Liver (tissue), 8 donors: ENCODE measurements at regions not wholly inside any gene's neighbourhood (a gene's known extent, or its start where the extent isn't known, plus 50 kb on each side); places are given as distances from the start of the nearest gene placed in this dataset.

Source experiments
- DNase-seq: peaks from one replicate; pipeline ENCODE4 v3.0.0-alpha.2; 2017; ENCODE audit warnings: low spot score
- H3K27ac ChIP-seq, 2 donors: one replicate each; pipeline ENCODE4 v1.7.0; 2013; ENCODE audit warnings: inconsistent platforms in 2 of 2, low read length in 2 of 2, control low read depth in 1 of 2, low read depth in 1 of 2, mild to moderate bottlenecking in 1 of 2
- H3K27me3 ChIP-seq, 4 donors: one replicate each; pipeline versions ENCODE4 v1.6.1 to v1.7.0; 2013; ENCODE audit warnings: low read length in 3 of 4, inconsistent platforms in 1 of 4, mild to moderate bottlenecking in 1 of 4, moderate library complexity in 1 of 4; ENCODE audit not compliant: control insufficient read depth in 4 of 4, insufficient read depth in 4 of 4
- H3K36me3 ChIP-seq, 4 donors: one replicate each; pipeline versions ENCODE4 v1.6.1 to v1.7.0; 2013; ENCODE audit warnings: low read length in 3 of 4, mild to moderate bottlenecking in 3 of 4, low read depth in 1 of 4, moderate library complexity in 1 of 4; ENCODE audit not compliant: control insufficient read depth in 4 of 4, insufficient read depth in 3 of 4
- H3K4me1 ChIP-seq, 4 donors: one replicate each; pipeline versions ENCODE4 v1.6.1 to v1.7.0; 2013; ENCODE audit warnings: low read length in 3 of 4, mild to moderate bottlenecking in 3 of 4, moderate library complexity in 1 of 4; ENCODE audit not compliant: control insufficient read depth in 4 of 4, insufficient read depth in 4 of 4
- H3K4me3 ChIP-seq, 3 donors: one replicate each; pipeline versions ENCODE4 v1.6.1 to v1.7.0; 2013; ENCODE audit warnings: low read length in 3 of 3, control low read depth in 1 of 3, low read depth in 1 of 3, mild to moderate bottlenecking in 1 of 3
- H3K9ac ChIP-seq, 2 donors: one replicate each; pipeline ENCODE4 v1.7.0; 2013; ENCODE audit warnings: low read length in 2 of 2, mild to moderate bottlenecking in 2 of 2, moderate library complexity in 2 of 2, control low read depth in 1 of 2, low read depth in 1 of 2
- H3K9me3 ChIP-seq, 4 donors: one replicate each; pipeline versions ENCODE4 v1.6.1 to v1.7.0; 2013; ENCODE audit warnings: low read length in 3 of 4; ENCODE audit not compliant: control insufficient read depth in 4 of 4
- CTCF ChIP-seq: fragments of 150-350 bp; IDR thresholded peaks from 2 replicates; pipeline ENCODE4 v1.5.1; 2017; ENCODE audit warnings: improper control_type of control experiment, low read depth, low read length; ENCODE audit not compliant: missing input control
- EGR1 ChIP-seq, 2 donors: IDR thresholded peaks; 2 replicates each; pipeline ENCODE4 v1.6.1; 2016 to 2018; ENCODE audit warnings: antibody characterized with exemption in 2 of 2, low read depth in 2 of 2
- FOXA1 ChIP-seq: IDR thresholded peaks from 2 replicates; pipeline ENCODE4 v1.6.1; 2016; ENCODE audit warnings: antibody characterized with exemption
- FOXA2 ChIP-seq: IDR thresholded peaks from 2 replicates; pipeline ENCODE4 v1.6.1; 2016; ENCODE audit warnings: antibody characterized with exemption
- GABPA ChIP-seq, 2 donors: IDR thresholded peaks in 1 of 2; conservative IDR thresholded peaks in 1 of 2; 2 replicates each; pipeline ENCODE4 v1.6.1; 2016; ENCODE audit warnings: antibody characterized with exemption in 2 of 2, mild to moderate bottlenecking in 1 of 2, moderate library complexity in 1 of 2
- HNF4A ChIP-seq, 2 donors: conservative IDR thresholded peaks; 2 replicates each; pipeline ENCODE4 v1.6.1; 2016; ENCODE audit warnings: antibody characterized with exemption in 2 of 2, mild to moderate bottlenecking in 2 of 2
- HNF4G ChIP-seq: IDR thresholded peaks from 2 replicates; pipeline ENCODE4 v1.6.1; 2016; ENCODE audit warnings: antibody characterized with exemption
- JUND ChIP-seq, 2 donors: IDR thresholded peaks; 2 replicates each; pipeline ENCODE4 v1.6.1; 2016; ENCODE audit warnings: antibody characterized with exemption in 2 of 2
- MAX ChIP-seq: IDR thresholded peaks from 2 replicates; pipeline ENCODE4 v1.6.1; 2016; ENCODE audit warnings: antibody characterized with exemption
- NR2F2 ChIP-seq: IDR thresholded peaks from 2 replicates; pipeline ENCODE4 v1.6.1; 2016; ENCODE audit warnings: antibody characterized with exemption
- RAD21 ChIP-seq, 2 donors: IDR thresholded peaks; 2 replicates each; pipeline ENCODE4 v1.6.1; 2016; ENCODE audit warnings: antibody characterized with exemption in 2 of 2, mild to moderate bottlenecking in 2 of 2
- REST ChIP-seq: IDR thresholded peaks from 2 replicates; pipeline ENCODE4 v1.6.1; 2016; ENCODE audit warnings: antibody characterized with exemption, mild to moderate bottlenecking
- RXRA ChIP-seq, 2 donors: IDR thresholded peaks; 2 replicates each; pipeline ENCODE4 v1.6.1; 2017 to 2018; ENCODE audit warnings: antibody characterized with exemption in 2 of 2, mild to moderate bottlenecking in 1 of 2
- SP1 ChIP-seq: IDR thresholded peaks from 2 replicates; pipeline ENCODE4 v1.6.1; 2018; ENCODE audit warnings: antibody characterized with exemption, mild to moderate bottlenecking
- ZBTB33 ChIP-seq: IDR thresholded peaks from 2 replicates; pipeline ENCODE4 v1.6.1; 2016; ENCODE audit warnings: antibody characterized with exemption
- WGBS: extraction: QIAGEN DNeasy Blood & Tissue Kit; methylation state at CpG from one replicate; pipeline ENCODE4 v1.1.7; 2013; 5-methylcytosine and 5-hydroxymethylcytosine counted together
- donor health status: healthy.
- donor health status: healthy.
- donor health status: healthy.
- donor health status: healthy.
- donor health status: healthy.

GRCh38 chr2:217077831-217078407 lies 218.1 kb upstream of the TNP1 start:
- Histone ChIP-seq H3K4me1 (peaks cover 0 to 3% (median 0%) of the 10 kb centered on the region in 4 donors), H3K4me3 (no peak overlapping the region), H3K27me3 (no peaks in the 10 kb centered on the region), H3K27ac (no peak overlapping the region), H3K36me3 (no peaks in the 10 kb centered on the region), H3K9me3 (no peaks in the 10 kb centered on the region), H3K9ac (no peak overlapping the region)
- TF ChIP-seq FOXA2 (no peak), GABPA (IDR thresholded peaks at IDR 0.05 in 1 of 2, conservative IDR thresholded peaks at IDR 0.05 in 1 of 2) (no peak), RAD21 (IDR thresholded peaks at IDR 0.05) (no peak), REST (no peak), HNF4G (no peak), SP1 (no peak)
- DNase-seq = no peak
- 94% methylated on average over 1 of the region's 1 CpG for WGBS

- Histone ChIP-seq H3K4me3 (no peak overlapping the region), H3K36me3 (no peaks in the 10 kb centered on the region), H3K27ac (no peak overlapping the region), H3K9ac (no peak overlapping the region), H3K27me3 (no peaks in the 10 kb centered on the region), H3K9me3 (no peaks in the 10 kb centered on the region), H3K4me1 (peaks cover 0 to 3% (median 0%) of the 10 kb centered on the region in 4 donors)
- no peak for DNase-seq
- no peak for TF ChIP-seq ZBTB33
- no peak for TF ChIP-seq RXRA (IDR thresholded peaks at IDR 0.05)
- no peak for TF ChIP-seq FOXA1
- no peak for TF ChIP-seq MAX
- no peak for TF ChIP-seq HNF4A (conservative IDR thresholded peaks at IDR 0.05)
- TF ChIP-seq RAD21 (IDR thresholded peaks at IDR 0.05) = no peak
- TF ChIP-seq NR2F2 = no peak
- no peak for TF ChIP-seq CTCF
- TF ChIP-seq EGR1 (IDR thresholded peaks at IDR 0.05; ENCODE audit: low read depth in 2 of 2) = no peak
- no peak for TF ChIP-seq JUND (IDR thresholded peaks at IDR 0.05)
- no peak for TF ChIP-seq FOXA2
- TF ChIP-seq SP1 = no peak
- no peak for TF ChIP-seq GABPA (IDR thresholded peaks at IDR 0.05 in 1 of 2, conservative IDR thresholded peaks at IDR 0.05 in 1 of 2)
- WGBS = 79% methylated on average over 6 of the region's 6 CpGs
Observed at GRCh38 chr2:217076657-217077232, 216.9 kb upstream of the TNP1 start.
